Heart left ventricle (tissue), 16 donors: ENCODE measurements at regions not wholly inside any gene's neighbourhood (a gene's known extent, or its start where the extent isn't known, plus 50 kb on each side); places are given as distances from the start of the nearest gene placed in this dataset.

Experiments
- ATAC-seq, 4 donors: fragments of 200-7000 bp; cut with Tn5 transposase; one replicate each; pipeline ENCODE4 v1.9.1; 2020 to 2022; ENCODE audit warnings: moderate library complexity in 4 of 4, mild to moderate bottlenecking in 3 of 4, moderate number of reproducible peaks in 1 of 4
- DNase-seq, 5 donors: peaks; one replicate each; pipeline ENCODE4 v3.0.0-alpha.2; 2020
- H3K27ac ChIP-seq, 12 donors: fragments of 200-600 bp; sonication (generic) in 4 of 12; one replicate each; pipeline versions ENCODE4 v1.5.0 to v1.8.0; 2016 to 2022; ENCODE audit warnings: mild to moderate bottlenecking in 2 of 12
- H3K27me3 ChIP-seq, 9 donors: fragments of 200-600 bp; sonication (generic) in 2 of 9; one replicate each; pipeline versions ENCODE4 v1.5.1 to v1.8.0; 2016 to 2022; ENCODE audit warnings: mild to moderate bottlenecking in 3 of 9
- H3K36me3 ChIP-seq, 9 donors: fragments of 200-600 bp; sonication (generic) in 2 of 9; one replicate each; pipeline versions ENCODE4 v1.5.0 to v1.8.0; 2018 to 2022; ENCODE audit warnings: mild to moderate bottlenecking in 2 of 9
- H3K4me1 ChIP-seq, 12 donors: fragments of 200-600 bp; sonication (generic) in 4 of 12; one replicate each; pipeline versions ENCODE4 v1.5.0 to v1.8.0; 2016 to 2022; ENCODE audit warnings: mild to moderate bottlenecking in 3 of 12
- H3K4me3 ChIP-seq, 12 donors: fragments of 200-600 bp; sonication (generic) in 4 of 12; one replicate each; pipeline versions ENCODE4 v1.5.0 to v1.8.0; 2017 to 2022; ENCODE audit warnings: mild to moderate bottlenecking in 9 of 12, moderate library complexity in 4 of 12
- H3K9me3 ChIP-seq, 12 donors: fragments of 200-600 bp; sonication (generic) in 4 of 12; one replicate each; pipeline versions ENCODE4 v1.5.0 to v1.8.0; 2016 to 2022; ENCODE audit warnings: mild to moderate bottlenecking in 1 of 12
- POLR2A ChIP-seq, 2 donors: fragments of 450-650 bp; IDR thresholded peaks; one replicate each; pipeline ENCODE4 v1.6.1; 2017; ENCODE audit warnings: antibody characterized with exemption in 2 of 2, mild to moderate bottlenecking in 2 of 2, moderate library complexity in 2 of 2
- WGBS, 4 donors: extraction: QIAGEN DNeasy Blood & Tissue Kit in 2 of 4; methylation state at CpG; one replicate each; pipeline versions ENCODE4 v1.1.5 to v1.1.7; 2013 to 2018; 5-methylcytosine and 5-hydroxymethylcytosine counted together
- intact Hi-C, 10 donors: fragments of 100-400 bp; cut with DNase I; formaldehyde crosslinking; loops; one replicate each; pipeline versions ENCODE4 v1.11.1 to v1.14.2; 2022
- TF ChIP-seq, protein P1 (sequence below), 12 donors: fragments of 200-600 bp; sonication (generic) in 4 of 12; IDR thresholded peaks; one replicate each; pipeline versions ENCODE4 v1.5.0 to v1.8.0; 2018 to 2022; ENCODE audit warnings: antibody characterized with exemption in 12 of 12, mild to moderate bottlenecking in 5 of 12
- donor health status: ischemic (EF 13 %, LVEDD 7.1; RV severe dilation, severe dysfunction).
- donor health status: healthy with polysubstance abuse.
- donor health status: DM: no; HTN: yes; CAD: no.
- donor health status: DM: no; HTN: no; CAD: no.
- donor health status: ischemic (EF 25% LVEDD 6.9; RV normal size, moderate dysfunction).
- donor health status: ischemic (EF 25% LVEDD 5.7; RV mildly dilated, moderate dysfunction).
- donor health status: healthy.
- donor health status: DM: yes; HTN: yes; CAD: no.
- donor health status: ischemic (EF 35%, LVEDD 5.7; RV mildly dilated, moderate dysfunction).
- donor health status: nonischemic (EF 11% LVEDD 7.7; RV severe dilation, severe dysfunction).
- donor health status: DM: yes; HTN: yes; CAD: no.
- donor health status: PGD.
- donor health status: ischemic (EF 29% LVEDD 5.4; RV normal size, mild dysfunction).
- donor health status: nonischemic (EF 23%, LVEDD 6.1; RV moderate dilation, normal function).

DNA sequence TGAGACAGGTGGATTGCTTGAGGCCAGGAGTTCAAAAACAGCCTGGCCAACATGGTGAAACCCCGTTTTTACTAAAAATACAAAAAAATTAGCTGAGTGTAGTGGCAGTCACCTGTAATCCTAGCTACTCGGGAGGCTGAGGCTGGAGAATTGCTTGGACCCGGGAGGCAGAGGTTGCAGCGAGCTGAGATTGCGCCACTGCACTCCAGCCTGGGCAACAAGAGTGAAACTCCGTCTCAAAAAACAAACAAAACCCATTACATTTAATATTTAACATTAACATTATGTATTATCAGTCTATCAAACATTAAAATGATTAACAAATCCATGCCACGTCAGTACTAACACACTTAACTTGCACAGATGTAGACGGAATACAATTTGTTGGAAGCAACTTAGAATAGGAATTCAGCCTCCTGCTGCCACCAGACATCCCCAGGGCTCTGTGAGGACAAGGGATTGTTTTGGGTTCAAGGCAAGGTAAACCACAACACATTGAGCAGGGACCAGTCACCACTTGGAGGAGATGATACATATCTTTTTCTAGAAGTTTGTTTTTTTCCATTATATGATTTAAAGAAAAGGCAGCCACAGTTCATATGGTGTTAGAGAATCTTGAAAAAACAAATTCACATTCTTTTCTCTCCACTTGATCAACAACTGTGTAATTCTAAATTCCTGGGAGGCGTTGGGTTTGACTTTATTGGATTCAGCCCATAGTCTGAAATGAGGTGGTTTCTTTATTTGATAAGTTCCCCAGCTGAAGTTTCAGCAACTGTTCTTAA is 104.1 kb upstream of the BASP1 start:
- Histone ChIP-seq H3K9me3 (no peaks in the 10 kb centered on the region), H3K27me3 (no peaks in the 10 kb centered on the region), H3K27ac (no peak overlapping the region), H3K4me3 (no peak overlapping the region), H3K36me3 (no peaks in the 10 kb centered on the region), H3K4me1 (peaks cover 0 to 24% (median 0%) of the 10 kb centered on the region in 12 donors)
- DNase-seq (no peak), ATAC-seq (no peak)
- TF ChIP-seq POLR2A (IDR thresholded peaks at IDR 0.05) = no peak
- TF ChIP-seq, protein P1, sequence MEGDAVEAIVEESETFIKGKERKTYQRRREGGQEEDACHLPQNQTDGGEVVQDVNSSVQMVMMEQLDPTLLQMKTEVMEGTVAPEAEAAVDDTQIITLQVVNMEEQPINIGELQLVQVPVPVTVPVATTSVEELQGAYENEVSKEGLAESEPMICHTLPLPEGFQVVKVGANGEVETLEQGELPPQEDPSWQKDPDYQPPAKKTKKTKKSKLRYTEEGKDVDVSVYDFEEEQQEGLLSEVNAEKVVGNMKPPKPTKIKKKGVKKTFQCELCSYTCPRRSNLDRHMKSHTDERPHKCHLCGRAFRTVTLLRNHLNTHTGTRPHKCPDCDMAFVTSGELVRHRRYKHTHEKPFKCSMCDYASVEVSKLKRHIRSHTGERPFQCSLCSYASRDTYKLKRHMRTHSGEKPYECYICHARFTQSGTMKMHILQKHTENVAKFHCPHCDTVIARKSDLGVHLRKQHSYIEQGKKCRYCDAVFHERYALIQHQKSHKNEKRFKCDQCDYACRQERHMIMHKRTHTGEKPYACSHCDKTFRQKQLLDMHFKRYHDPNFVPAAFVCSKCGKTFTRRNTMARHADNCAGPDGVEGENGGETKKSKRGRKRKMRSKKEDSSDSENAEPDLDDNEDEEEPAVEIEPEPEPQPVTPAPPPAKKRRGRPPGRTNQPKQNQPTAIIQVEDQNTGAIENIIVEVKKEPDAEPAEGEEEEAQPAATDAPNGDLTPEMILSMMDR (IDR thresholded peaks at IDR 0.05) = no peak
- 75 to 83% (median 78%) methylated on average over 9 of the region's 9 CpGs for WGBS, 4 donors
- intact Hi-C loops = no loop called here

DNA sequence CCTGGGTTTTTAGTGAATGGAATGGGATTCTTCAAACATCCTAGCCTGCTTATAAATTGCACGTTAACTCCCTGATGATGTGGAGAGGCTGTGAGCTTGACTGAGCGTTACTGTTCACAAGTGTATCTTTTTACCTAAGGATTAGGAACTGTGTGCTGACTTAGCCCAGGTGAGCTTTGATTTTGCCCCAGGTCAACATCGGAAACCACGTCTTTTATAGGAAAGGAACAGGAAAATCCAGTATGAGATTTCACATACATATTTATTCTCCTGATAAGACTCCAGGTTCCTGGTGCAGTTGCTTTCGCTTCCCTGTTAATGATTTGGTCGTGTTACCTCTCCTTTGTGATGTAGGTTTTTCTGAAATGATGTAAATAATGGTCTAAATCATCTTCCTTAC is 103.2 kb upstream of the BASP1 start:
- DNase-seq (no peak), ATAC-seq (no peak)
- no peak for TF ChIP-seq POLR2A (IDR thresholded peaks at IDR 0.05)
- H3K9me3 ChIP-seq = no peaks in the 10 kb centered on the region
- peaks cover 0 to 29% (median 0%) of the 10 kb centered on the region in 12 donors for H3K4me1 ChIP-seq
- H3K27ac ChIP-seq = no peak overlapping the region
- H3K4me3 ChIP-seq = no peak overlapping the region
- no peaks in the 10 kb centered on the region for H3K36me3 ChIP-seq
- H3K27me3 ChIP-seq = no peaks in the 10 kb centered on the region
- intact Hi-C loops = no loop called here
- WGBS, 4 donors = 81 to 89% (median 85%) methylated on average over 6 of the region's 6 CpGs

DNA sequence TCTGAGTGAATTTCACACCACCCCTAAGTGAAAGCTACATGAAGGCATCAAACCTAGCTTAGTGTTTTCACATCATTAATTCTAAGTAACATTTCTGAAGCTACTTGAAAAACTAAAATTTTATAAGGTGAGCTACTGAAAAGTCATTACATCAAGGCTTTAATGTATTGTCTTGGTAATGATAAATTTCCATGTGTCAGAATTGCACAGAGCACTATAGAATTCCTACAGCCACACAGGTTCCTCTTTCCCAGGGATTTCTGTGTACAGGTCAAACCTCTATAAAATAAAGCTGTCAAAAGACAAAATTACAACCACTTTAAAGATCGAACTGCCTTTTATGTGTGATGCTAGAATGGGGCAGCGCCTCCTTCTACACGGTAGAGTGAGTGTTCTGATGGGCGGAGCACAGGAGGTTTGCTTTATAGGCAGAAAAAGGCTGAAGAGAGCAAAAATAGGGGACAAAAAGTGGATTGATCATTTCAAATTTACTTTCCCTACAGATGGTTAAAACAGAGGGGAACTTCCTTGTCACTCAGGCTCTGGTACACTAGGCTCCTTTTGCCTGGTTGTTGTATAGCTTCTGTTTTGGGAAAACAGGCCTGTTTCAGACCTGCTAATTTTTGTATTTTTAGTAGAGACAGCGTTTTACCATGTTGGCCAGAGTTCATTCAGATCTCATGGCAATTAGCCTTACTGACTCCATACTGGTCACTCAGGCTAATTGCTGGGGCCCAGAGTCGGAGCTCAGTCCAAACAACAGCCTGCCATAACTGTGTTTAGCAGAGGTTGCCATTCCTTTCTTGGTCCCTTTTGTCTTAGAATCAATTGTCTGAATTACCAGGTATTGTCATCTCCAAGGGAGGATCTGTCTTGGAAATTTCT is 102.5 kb upstream of the BASP1 start:
- intact Hi-C loops = no loop called here
- no peak for TF ChIP-seq POLR2A (IDR thresholded peaks at IDR 0.05)
- TF ChIP-seq, protein P1 (IDR thresholded peaks at IDR 0.05) = no peak
- no peak for DNase-seq
- no peak overlapping the region for H3K4me3 ChIP-seq
- no peaks in the 10 kb centered on the region for H3K27me3 ChIP-seq
- ATAC-seq = no peak
- WGBS, 4 donors = 88 to 93% (median 90%) methylated on average over 6 of the region's 6 CpGs
- no peaks in the 10 kb centered on the region for H3K36me3 ChIP-seq
- H3K4me1 ChIP-seq = peaks cover 0 to 28% (median 0%) of the 10 kb centered on the region in 12 donors
- no peak overlapping the region for H3K27ac ChIP-seq
- H3K9me3 ChIP-seq = no peaks in the 10 kb centered on the region

DNA sequence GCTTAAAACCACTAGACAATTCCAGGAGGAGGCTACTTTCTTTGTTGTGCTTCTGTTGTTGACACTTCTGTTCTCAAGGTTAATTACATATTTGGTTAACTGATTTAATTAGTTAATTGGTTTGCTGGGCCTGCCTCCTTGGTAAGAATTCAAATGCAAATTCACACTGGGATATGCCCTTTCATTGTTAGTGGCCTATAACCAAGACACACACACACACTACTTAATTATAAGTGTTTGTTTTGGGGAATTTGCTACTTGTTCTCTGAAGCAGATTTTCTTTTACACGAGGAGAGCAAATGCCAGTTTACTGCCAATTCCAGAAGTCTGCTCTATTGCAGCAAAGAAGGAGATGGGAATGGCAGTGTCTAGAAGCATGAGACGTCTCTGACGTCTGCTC is 101.6 kb upstream of the BASP1 start:
- intact Hi-C loops = no loop called here
- H3K27me3 ChIP-seq = no peaks in the 10 kb centered on the region
- no peak overlapping the region for H3K4me3 ChIP-seq
- no peaks in the 10 kb centered on the region for H3K36me3 ChIP-seq
- TF ChIP-seq, protein P1 (IDR thresholded peaks at IDR 0.05) = no peak
- TF ChIP-seq POLR2A (IDR thresholded peaks at IDR 0.05) = no peak
- 85 to 91% (median 88%) methylated on average over 3 of the region's 3 CpGs for WGBS, 4 donors
- no peak for DNase-seq
- no peak overlapping the region for H3K27ac ChIP-seq
- H3K4me1 ChIP-seq = peaks cover 0 to 26% (median 0%) of the 10 kb centered on the region in 12 donors
- ATAC-seq = no peak
- no peaks in the 10 kb centered on the region for H3K9me3 ChIP-seq
